ENCODE measurements at regions not wholly inside any gene's neighbourhood (a gene's known extent, or its start where the extent isn't known, plus 50 kb on each side); places are given as distances from the start of the nearest gene placed in this dataset.

DNA sequence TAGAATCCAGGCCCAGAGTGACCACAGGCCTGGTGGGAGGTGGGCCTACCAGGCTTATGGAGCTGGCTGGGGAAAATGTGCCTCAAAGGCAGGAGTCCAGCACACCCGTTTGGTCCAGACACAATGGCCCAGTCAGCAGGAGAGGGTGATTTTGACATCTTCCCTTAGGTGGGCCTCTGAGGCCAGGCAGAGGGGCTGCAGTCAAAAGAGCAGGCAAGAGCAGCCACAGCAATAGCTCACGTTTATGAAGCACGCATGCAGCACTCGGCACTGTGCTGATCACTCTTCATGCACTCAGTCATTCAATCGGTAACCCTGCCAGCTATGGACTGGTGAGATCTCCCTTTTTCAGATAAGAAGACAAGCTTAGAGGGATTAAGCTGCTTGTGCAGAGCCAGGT, 146.8 kb downstream of the LRIG2 start:
- no peak for DNase-seq (ENCODE audit: low spot score)

- no peak for DNase-seq (ENCODE audit: low spot score)
Observed at GRCh38 chr1:113223040-113223439, 150.0 kb downstream of the LRIG2 start.

GRCh38 chr1:113223546-113223945, 150.5 kb downstream of the LRIG2 start:
- DNase-seq (ENCODE audit: low spot score): no peak

GRCh38 chr1:113226148-113226547, 153.2 kb downstream of the LRIG2 start:
- no peak for DNase-seq (ENCODE audit: low spot score)

GRCh38 chr1:113231866-113232265, 158.4 kb upstream of the MAGI3 start:
- DNase-seq (ENCODE audit: low spot score): no peak

GRCh38 chr1:113233441-113233840, 156.9 kb upstream of the MAGI3 start:
- no peak for DNase-seq (ENCODE audit: low spot score)

GRCh38 chr1:113241237-113241636, 149.1 kb upstream of the MAGI3 start:
- DNase-seq (ENCODE audit: low spot score): no peak

- DNase-seq (ENCODE audit: low spot score): no peak
Observed at GRCh38 chr1:113242481-113242880, 147.8 kb upstream of the MAGI3 start.

DNA sequence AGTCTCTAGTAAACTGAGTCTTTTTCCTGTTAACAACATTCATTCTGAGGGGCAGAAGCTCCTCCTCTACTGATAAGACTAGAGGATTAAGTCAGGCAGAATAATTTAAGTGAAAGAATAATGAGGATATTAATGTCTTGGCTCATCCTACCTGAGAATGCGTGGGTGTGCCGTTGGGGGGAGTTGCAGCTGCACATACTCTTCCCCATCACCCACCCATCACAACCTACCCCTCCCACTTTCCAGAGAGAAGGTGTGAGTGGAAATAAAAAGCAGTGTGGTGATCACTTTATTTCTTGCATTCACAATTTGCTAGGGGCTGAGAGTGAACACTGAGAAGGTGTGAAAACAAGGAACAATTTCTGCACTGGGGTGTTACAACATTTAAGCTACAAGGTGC, 146.8 kb upstream of the MAGI3 start:
- DNase-seq (ENCODE audit: low spot score): no peak

DNA sequence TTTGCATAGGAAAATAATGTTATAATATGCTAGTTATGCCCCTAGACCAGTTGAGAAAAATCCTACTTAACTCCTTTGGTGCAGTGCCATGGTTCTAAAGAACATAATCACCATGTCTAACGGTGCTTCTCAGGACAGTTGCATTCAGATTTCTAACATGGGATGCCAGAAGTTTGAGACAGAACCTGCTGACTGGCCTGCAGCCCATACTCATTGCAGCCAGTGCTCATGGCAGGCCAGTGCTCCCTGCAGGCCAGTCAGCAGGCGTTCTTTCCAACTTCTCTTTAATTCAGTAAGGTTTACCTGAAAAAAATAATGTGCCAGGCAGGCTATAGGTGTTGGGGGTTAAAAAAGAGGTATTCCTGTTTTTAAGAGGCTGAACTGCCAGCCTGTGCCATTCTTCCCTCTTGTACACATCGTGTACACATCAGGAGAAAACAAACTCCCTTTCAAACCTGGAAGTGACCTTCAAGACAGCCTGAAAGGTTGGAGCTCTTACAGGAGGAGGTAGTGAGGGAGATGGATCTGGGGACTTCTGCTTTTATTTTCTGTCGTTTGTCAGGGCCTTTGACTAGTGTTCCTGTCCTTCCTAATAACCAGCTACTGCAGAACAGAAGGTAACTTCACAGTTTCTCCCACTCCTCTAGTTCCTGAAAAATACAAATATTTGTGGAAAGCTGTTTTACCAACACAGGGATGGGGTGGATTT, 146.0 kb upstream of the MAGI3 start:
- no peak for DNase-seq (ENCODE audit: low spot score)

DNA sequence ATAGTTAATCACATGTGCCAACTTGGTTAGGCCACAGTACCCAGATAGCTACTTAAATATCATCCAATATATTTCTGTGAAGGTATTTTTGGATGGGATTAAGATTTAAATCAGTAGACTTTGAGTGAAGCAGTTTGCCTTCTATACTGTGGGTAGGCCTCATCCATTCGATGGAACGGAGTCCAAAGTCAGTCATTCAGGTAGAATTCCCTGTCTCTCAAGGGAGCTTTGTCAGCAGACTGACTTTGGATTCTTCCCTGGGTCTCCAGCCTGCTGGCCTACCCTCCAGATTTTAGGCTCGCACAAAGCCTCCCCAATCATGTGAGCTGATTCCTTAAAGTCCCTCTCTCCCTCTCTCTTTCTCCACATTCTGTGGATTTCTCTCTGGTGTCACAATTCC, 145.1 kb upstream of the MAGI3 start:
- DNase-seq (ENCODE audit: low spot score): no peak

- DNase-seq (ENCODE audit: low spot score): no peak
Observed at GRCh38 chr1:113246929-113247328, 143.4 kb upstream of the MAGI3 start.

- DNase-seq (ENCODE audit: low spot score): no peak
Observed at GRCh38 chr1:113247355-113247754, 143.0 kb upstream of the MAGI3 start.

DNA sequence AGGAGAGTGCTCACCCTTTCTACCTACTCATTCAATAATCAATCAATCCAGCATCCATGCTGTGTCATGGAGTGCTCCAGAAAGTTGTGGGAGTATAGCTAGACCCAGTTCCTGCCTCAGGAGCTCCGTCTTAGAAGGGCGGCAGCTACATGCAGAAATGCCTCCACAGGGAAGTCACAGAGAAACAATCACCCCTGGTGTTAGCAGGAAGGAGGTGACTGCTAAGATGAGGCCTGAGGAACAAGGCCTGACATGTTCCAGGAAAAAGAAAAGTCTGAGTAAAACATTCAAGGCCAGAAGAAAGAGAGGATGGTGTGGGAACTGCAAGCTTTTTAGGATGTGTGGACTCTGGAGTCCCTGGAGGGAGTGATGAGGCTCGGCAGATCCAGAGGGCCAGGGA, 142.5 kb upstream of the MAGI3 start:
- no peak for DNase-seq (ENCODE audit: low spot score)

DNA sequence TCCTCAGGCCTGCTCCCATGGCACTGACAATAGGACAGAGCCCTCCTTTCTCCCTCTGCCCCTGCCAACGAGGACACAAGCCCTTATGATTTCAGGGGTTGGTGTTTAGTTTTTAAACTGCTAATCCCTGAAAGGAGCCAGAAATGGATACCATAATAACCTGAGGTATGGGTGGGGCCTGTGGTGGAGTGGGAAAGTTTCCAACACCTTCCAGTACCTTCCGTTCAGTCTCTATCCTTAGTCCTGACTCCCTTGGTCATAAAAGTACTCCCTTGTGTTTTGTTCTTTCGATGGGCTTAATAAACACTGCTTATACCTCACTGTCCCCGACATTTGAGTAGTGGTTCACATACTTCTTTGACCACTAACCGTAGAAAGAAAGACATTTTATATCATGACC, 141.8 kb upstream of the MAGI3 start:
- no peak for DNase-seq (ENCODE audit: low spot score)

GRCh38 chr1:113250161-113250560, 140.2 kb upstream of the MAGI3 start:
- DNase-seq (ENCODE audit: low spot score): no peak

GRCh38 chr1:113252166-113252565, 138.1 kb upstream of the MAGI3 start:
- no peak for DNase-seq (ENCODE audit: low spot score)

GRCh38 chr1:113253187-113253586, 137.1 kb upstream of the MAGI3 start:
- DNase-seq (ENCODE audit: low spot score): no peak

GRCh38 chr1:113253590-113253989, 136.7 kb upstream of the MAGI3 start:
- no peak for DNase-seq (ENCODE audit: low spot score)

- DNase-seq (ENCODE audit: low spot score): no peak
Observed at GRCh38 chr1:113255038-113255719, 135.1 kb upstream of the MAGI3 start.

DNA sequence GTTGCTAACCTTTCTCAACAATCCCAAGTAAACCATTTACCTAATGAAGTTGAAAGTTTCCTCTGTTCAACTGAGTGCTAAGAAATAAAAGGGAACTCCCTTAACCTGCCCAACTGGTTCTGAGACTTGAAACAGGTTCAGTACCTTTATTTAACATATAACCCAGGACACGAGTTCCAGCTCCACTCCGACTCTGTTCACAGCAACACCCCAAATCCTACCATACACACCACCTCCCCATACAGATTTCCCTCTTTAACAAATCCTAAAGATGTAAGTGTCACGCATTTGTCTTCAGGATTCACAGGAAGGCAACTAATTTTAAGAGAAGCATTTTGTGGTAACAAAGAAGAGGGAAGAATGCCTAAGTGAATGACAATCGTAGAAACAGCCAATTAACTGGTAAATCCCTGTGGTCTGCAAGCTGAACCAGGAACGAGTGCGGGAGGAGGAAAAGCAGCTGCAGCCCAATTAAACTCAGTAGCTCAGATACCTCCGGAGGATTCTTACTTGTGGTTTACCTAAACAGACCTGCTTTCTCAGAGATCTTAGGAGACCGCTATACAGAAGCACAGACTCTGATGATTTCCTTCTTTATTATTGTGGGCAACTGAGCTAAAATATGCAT, 134.5 kb upstream of the MAGI3 start:
- DNase-seq (ENCODE audit: low spot score): no peak

DNA sequence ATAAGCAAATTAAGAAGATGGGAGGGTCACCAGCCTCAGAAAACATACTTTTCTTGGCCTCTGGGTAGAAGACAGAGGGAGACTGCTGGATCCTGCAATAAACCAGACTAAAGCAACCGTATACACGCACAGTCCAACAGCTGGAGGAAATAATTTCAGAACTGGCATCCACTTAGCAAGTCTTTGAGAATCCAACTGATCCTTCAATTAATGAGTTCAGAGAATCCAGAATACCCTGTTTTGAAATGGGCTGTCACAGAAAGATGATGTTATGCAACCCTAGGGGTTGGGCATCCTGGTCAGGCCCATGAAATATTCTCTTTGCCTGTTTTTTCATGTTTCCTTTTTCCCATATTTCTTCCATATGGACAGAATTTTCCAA, 134.0 kb upstream of the MAGI3 start:
- no peak for DNase-seq (ENCODE audit: low spot score)

DNA sequence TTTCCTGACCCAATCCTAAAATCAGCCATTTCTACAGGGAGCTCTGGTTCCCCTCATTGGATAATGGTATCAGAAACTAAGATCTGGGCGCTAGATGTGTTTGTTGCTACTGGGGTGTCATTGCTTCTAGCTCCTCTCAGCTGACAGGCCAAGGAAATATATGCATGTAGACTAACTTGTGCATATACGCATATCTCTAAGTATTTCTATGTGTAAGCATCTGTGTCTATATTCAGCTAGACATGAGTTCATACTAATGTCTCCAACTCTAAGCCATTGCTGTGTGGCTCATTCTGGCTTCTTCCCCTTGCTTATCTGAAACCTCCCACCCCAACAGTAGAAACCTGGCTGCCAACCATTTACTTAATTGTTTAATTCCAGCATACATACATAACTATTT, 130.3 kb upstream of the MAGI3 start:
- no peak for DNase-seq (ENCODE audit: low spot score)

DNA sequence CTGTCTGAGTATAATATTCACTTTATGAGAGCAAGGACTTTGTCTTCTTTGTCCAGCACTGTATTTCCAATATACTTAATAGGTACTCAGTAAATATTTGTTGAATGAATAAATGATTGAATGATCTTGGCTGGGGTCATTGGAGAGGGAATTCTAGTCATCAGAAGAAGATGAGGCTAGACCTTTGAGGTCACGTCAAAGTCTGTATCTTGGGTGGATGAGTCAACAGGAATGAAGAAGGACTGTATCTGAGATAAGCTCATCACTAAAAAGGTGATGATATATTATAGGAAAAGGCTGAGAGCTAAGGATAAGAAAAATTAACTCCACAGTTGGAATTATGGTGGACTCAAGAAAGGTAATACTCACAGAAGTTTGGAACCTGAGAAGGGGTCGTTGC, 125.1 kb upstream of the MAGI3 start:
- no peak for DNase-seq (ENCODE audit: low spot score)

Data from NAMALWA (cell line).